NCI-H82 treated with DMSO at 0.1 percent for 48 hours (cell line): ENCODE measurements at regions not wholly inside any gene's neighbourhood (a gene's known extent, or its start where the extent isn't known, plus 50 kb on each side); places are given as distances from the start of the nearest gene placed in this dataset.
"Not testable (repeated sequence)": the region's sequence is repeated elsewhere in the genome, so short reads cannot be mapped to it uniquely, and the experiment has no call there.

Source experiments
- DNase-seq: peaks from one replicate; lab custom pipeline; 2025; ENCODE audit not compliant: unreplicated experiment; lab: John Stamatoyannopoulos, UW

- DNase-seq: not testable (repeated sequence)
Observed at GRCh38 chr6:58347534-58347933, 1030.1 kb downstream of the PRIM2 start.

- not testable (repeated sequence) for DNase-seq
Observed at GRCh38 chr6:58351619-58352018, 1034.2 kb downstream of the PRIM2 start.

GRCh38 chr6:58358452-58358851, 1041.0 kb downstream of the PRIM2 start:
- DNase-seq: not testable (repeated sequence)

- DNase-seq: not testable (repeated sequence)
Observed at GRCh38 chr6:58365856-58366255, 1048.4 kb downstream of the PRIM2 start.

GRCh38 chr6:58406659-58407058, 1089.2 kb downstream of the PRIM2 start:
- not testable (repeated sequence) for DNase-seq

GRCh38 chr6:58419321-58419720, 1101.9 kb downstream of the PRIM2 start:
- DNase-seq: no peak
